Astrocyte (in vitro differentiated cells and primary cell): ENCODE measurements at regions not wholly inside any gene's neighbourhood (a gene's known extent, or its start where the extent isn't known, plus 50 kb on each side); places are given as distances from the start of the nearest gene placed in this dataset.

ENCODE experiments used
- DNase-seq: peaks from one replicate; pipeline ENCODE4 v3.0.0-alpha.2; 2010; ENCODE audit warnings: low read depth
- FAIRE-seq: peaks from 2 replicates; lab custom pipeline; 2011; peaks lifted over from hg19 to GRCh38; lab: Jason Lieb, UNC
- H2AFZ ChIP-seq: 2 replicates; pipeline ENCODE4 v1.6.0; 2012; ENCODE audit warnings: low read depth, low read length, inconsistent platforms
- H3K27ac ChIP-seq: 2 replicates; pipeline ENCODE4 v1.5.1; 2011; ENCODE audit warnings: low read depth, low read length, inconsistent platforms
- H3K27me3 ChIP-seq: 2 replicates; pipeline ENCODE4 v1.6.0; 2011; ENCODE audit warnings: low read length, inconsistent platforms; ENCODE audit not compliant: insufficient read depth
- H3K36me3 ChIP-seq: 2 replicates; pipeline ENCODE4 v1.5.1; 2011; ENCODE audit warnings: low read length, inconsistent platforms; ENCODE audit not compliant: insufficient read depth
- H3K4me1 ChIP-seq: 2 replicates; pipeline ENCODE4 v1.5.1; 2011; ENCODE audit warnings: low read length, inconsistent platforms; ENCODE audit not compliant: insufficient read depth
- H3K4me2 ChIP-seq: 2 replicates; pipeline ENCODE4 v1.6.0; 2012; ENCODE audit warnings: low read length, inconsistent platforms
- H3K4me3 ChIP-seq: 2 replicates; pipeline ENCODE4 v1.5.1; 2011; ENCODE audit warnings: low read depth, mild to moderate bottlenecking, low read length, inconsistent platforms; ENCODE audit not compliant: insufficient read depth
- H3K79me2 ChIP-seq: 2 replicates; pipeline ENCODE4 v1.6.0; 2012; ENCODE audit warnings: mild to moderate bottlenecking, low read length, inconsistent platforms; ENCODE audit not compliant: insufficient read depth
- H3K9ac ChIP-seq: 2 replicates; pipeline ENCODE4 v1.6.0; 2012; ENCODE audit warnings: mild to moderate bottlenecking, low read length, inconsistent platforms
- H3K9me3 ChIP-seq: 2 replicates; pipeline ENCODE4 v1.5.1; 2012; ENCODE audit warnings: low read depth, mild to moderate bottlenecking, low read length, inconsistent platforms; ENCODE audit not compliant: insufficient read depth
- H4K20me1 ChIP-seq: 2 replicates; pipeline ENCODE4 v1.6.0; 2012; ENCODE audit warnings: low read length, inconsistent platforms; ENCODE audit not compliant: insufficient read depth
- H3K27ac Mint-ChIP-seq: one replicate; pipeline ENCODE4 v1.8.0; 2021; ENCODE audit warnings: mild to moderate bottlenecking, mixed read lengths; ENCODE audit not compliant: unreplicated experiment
- H3K27me3 Mint-ChIP-seq: one replicate; pipeline ENCODE4 v1.8.0; 2021; ENCODE audit warnings: low read depth, mixed read lengths; ENCODE audit not compliant: unreplicated experiment
- H3K36me3 Mint-ChIP-seq: one replicate; pipeline ENCODE4 v1.8.0; 2021; ENCODE audit warnings: low read depth, mixed read lengths; ENCODE audit not compliant: unreplicated experiment
- H3K4me1 Mint-ChIP-seq: one replicate; pipeline ENCODE4 v1.8.0; 2021; ENCODE audit warnings: low read depth, mixed read lengths; ENCODE audit not compliant: unreplicated experiment
- H3K4me3 Mint-ChIP-seq: one replicate; pipeline ENCODE4 v1.8.0; 2021; ENCODE audit warnings: mild to moderate bottlenecking, moderate library complexity, mixed read lengths; ENCODE audit not compliant: unreplicated experiment
- H3K9me3 Mint-ChIP-seq: one replicate; pipeline ENCODE4 v1.8.0; 2021; ENCODE audit warnings: mild to moderate bottlenecking, mixed read lengths; ENCODE audit not compliant: unreplicated experiment
- CTCF ChIP-seq: IDR thresholded peaks from 2 replicates; pipeline ENCODE4 v1.5.1; 2011; ENCODE audit warnings: low read depth, mild to moderate bottlenecking, inconsistent platforms, low read length, moderate library complexity; ENCODE audit not compliant: insufficient read depth
- EZH2 ChIP-seq: IDR thresholded peaks from 2 replicates; pipeline ENCODE4 v1.6.1; 2012; ENCODE audit warnings: mild to moderate bottlenecking, low read length, inconsistent platforms; ENCODE audit not compliant: insufficient read depth

GRCh38 chr20:55893031-55893430 is 112.3 kb downstream of the CBLN4 start:
- no peaks in the 10 kb centered on the region for H4K20me1 ChIP-seq
- no peaks in the 10 kb centered on the region for H3K79me2 ChIP-seq
- no peak overlapping the region for H2AFZ ChIP-seq
- DNase-seq: no peak
- Mint-ChIP-seq H3K27me3 (no peaks in the 10 kb centered on the region), H3K27ac (no peak overlapping the region), H3K4me1 (no peaks in the 10 kb centered on the region), H3K36me3 (no peaks in the 10 kb centered on the region), H3K9me3 (peaks cover 11% of the 10 kb centered on the region), H3K4me3 (no peak overlapping the region)
- no peak overlapping the region for H3K9ac ChIP-seq
- H3K4me3 ChIP-seq: no peak overlapping the region
- no peaks in the 10 kb centered on the region for H3K27me3 ChIP-seq
- H3K36me3 ChIP-seq: no peaks in the 10 kb centered on the region
- no peak for FAIRE-seq
- TF ChIP-seq EZH2 (no peak), CTCF (no peak)
- H3K27ac ChIP-seq: no peak overlapping the region
- H3K9me3 ChIP-seq: no peaks in the 10 kb centered on the region
- no peak overlapping the region for H3K4me2 ChIP-seq
- H3K4me1 ChIP-seq: no peaks in the 10 kb centered on the region

GRCh38 chr20:55888685-55889084 is 116.6 kb downstream of the CBLN4 start:
- DNase-seq: no peak
- no peak overlapping the region for H3K27ac ChIP-seq
- no peaks in the 10 kb centered on the region for H3K27me3 Mint-ChIP-seq
- H3K4me3 ChIP-seq: no peak overlapping the region
- TF ChIP-seq EZH2 (no peak), CTCF (no peak)
- no peak overlapping the region for H3K4me3 Mint-ChIP-seq
- H3K9ac ChIP-seq: no peak overlapping the region
- H3K79me2 ChIP-seq: no peaks in the 10 kb centered on the region
- no peaks in the 10 kb centered on the region for H3K36me3 Mint-ChIP-seq
- H3K4me1 ChIP-seq: no peaks in the 10 kb centered on the region
- H2AFZ ChIP-seq: no peak overlapping the region
- no peaks in the 10 kb centered on the region for H3K4me1 Mint-ChIP-seq
- H4K20me1 ChIP-seq: no peaks in the 10 kb centered on the region
- H3K36me3 ChIP-seq: no peaks in the 10 kb centered on the region
- H3K27ac Mint-ChIP-seq: no peak overlapping the region
- H3K27me3 ChIP-seq: no peaks in the 10 kb centered on the region
- H3K4me2 ChIP-seq: no peak overlapping the region
- peaks cover 3% of the 10 kb centered on the region for H3K9me3 ChIP-seq
- FAIRE-seq: no peak
- H3K9me3 Mint-ChIP-seq: peaks cover 11% of the 10 kb centered on the region

GRCh38 chr20:55882910-55883309 is 122.4 kb downstream of the CBLN4 start:
- H4K20me1 ChIP-seq: no peaks in the 10 kb centered on the region
- peaks cover 3% of the 10 kb centered on the region for H3K9me3 ChIP-seq
- no peak overlapping the region for H3K4me2 ChIP-seq
- TF ChIP-seq EZH2: no peak
- no peak for TF ChIP-seq CTCF
- no peak overlapping the region for H3K27ac ChIP-seq
- Mint-ChIP-seq H3K27me3 (no peaks in the 10 kb centered on the region), H3K36me3 (no peaks in the 10 kb centered on the region), H3K4me3 (no peak overlapping the region), H3K27ac (no peak overlapping the region), H3K4me1 (no peaks in the 10 kb centered on the region), H3K9me3 (peaks cover 4% of the 10 kb centered on the region)
- H2AFZ ChIP-seq: no peak overlapping the region
- DNase-seq (no peak), FAIRE-seq (no peak)
- no peak overlapping the region for H3K4me3 ChIP-seq
- no peaks in the 10 kb centered on the region for H3K4me1 ChIP-seq
- H3K36me3 ChIP-seq: no peaks in the 10 kb centered on the region
- no peaks in the 10 kb centered on the region for H3K79me2 ChIP-seq
- H3K9ac ChIP-seq: no peak overlapping the region
- H3K27me3 ChIP-seq: no peaks in the 10 kb centered on the region
